SK-N-SH treated with all-trans-retinoic acid at 6 μM for 48 hours (cell line): ENCODE measurements at regions not wholly inside any gene's neighbourhood (a gene's known extent, or its start where the extent isn't known, plus 50 kb on each side); places are given as distances from the start of the nearest gene placed in this dataset.
"Not testable (repeated sequence)": the region's sequence is repeated elsewhere in the genome, so short reads cannot be mapped to it uniquely, and the experiment has no call there.

Source experiments
- ATAC-seq: fragments of 200-7000 bp; cut with Tn5 transposase; 3 replicates; pipeline ENCODE4 v1.9.1; 2020; ENCODE audit warnings: mild to moderate bottlenecking, moderate library complexity
- GLIS3 ChIP-seq: fragments of 250-450 bp; sonication (Bioruptor Pico); IDR thresholded peaks from 2 replicates; pipeline ENCODE4 v1.5.0; 2020; ENCODE audit warnings: mild to moderate bottlenecking, moderate library complexity
- PATZ1 ChIP-seq: fragments of 250-450 bp; sonication (Bioruptor Pico); IDR thresholded peaks from 2 replicates; pipeline ENCODE4 v1.8.0; 2020; ENCODE audit warnings: mild to moderate bottlenecking, moderate library complexity, borderline replicate concordance
- PPARA ChIP-seq: fragments of 250-450 bp; sonication (Bioruptor Pico); IDR thresholded peaks from 2 replicates; pipeline ENCODE4 v1.5.0; 2020; ENCODE audit warnings: mild to moderate bottlenecking, borderline replicate concordance
- RARB ChIP-seq: fragments of 250-450 bp; sonication (Bioruptor Pico); IDR thresholded peaks from 2 replicates; pipeline ENCODE4 v1.8.0; 2021; ENCODE audit warnings: mild to moderate bottlenecking, moderate library complexity
- SNAI2 ChIP-seq: fragments of 250-450 bp; sonication (Bioruptor Pico); IDR thresholded peaks from 2 replicates; pipeline ENCODE4 v1.5.0; 2020; ENCODE audit warnings: mild to moderate bottlenecking, moderate library complexity
- TCF4 ChIP-seq: fragments of 250-450 bp; sonication (Bioruptor Pico); IDR thresholded peaks from 2 replicates; pipeline ENCODE4 v1.8.0; 2021; ENCODE audit warnings: mild to moderate bottlenecking, moderate library complexity, borderline replicate concordance
- TOX ChIP-seq: fragments of 250-450 bp; sonication (Bioruptor Pico); IDR thresholded peaks from 2 replicates; pipeline ENCODE4 v1.8.0; 2021; ENCODE audit warnings: mild to moderate bottlenecking, moderate library complexity, borderline replicate concordance
- ZC3H10 ChIP-seq: fragments of 250-450 bp; sonication (Bioruptor Pico); IDR thresholded peaks from 2 replicates; pipeline ENCODE4 v1.5.1; 2021; ENCODE audit warnings: mild to moderate bottlenecking, moderate library complexity
- ZFP3 ChIP-seq: fragments of 250-450 bp; sonication (Bioruptor Pico); IDR thresholded peaks from 2 replicates; pipeline ENCODE4 v1.5.0; 2020; ENCODE audit warnings: mild to moderate bottlenecking, moderate library complexity
- ZFP30 ChIP-seq: fragments of 450-650 bp; formaldehyde crosslinking; IDR thresholded peaks from 2 replicates; pipeline ENCODE4 v1.5.0; 2022; ENCODE audit warnings: mild to moderate bottlenecking, moderate library complexity
- ZNF70 ChIP-seq: fragments of 450-650 bp; formaldehyde crosslinking; IDR thresholded peaks from 2 replicates; pipeline ENCODE4 v1.5.0; 2020; ENCODE audit warnings: mild to moderate bottlenecking, moderate library complexity
- TF ChIP-seq, protein P1 (sequence below): fragments of 250-450 bp; sonication (Bioruptor Pico); IDR thresholded peaks from 2 replicates; pipeline ENCODE4 v1.5.1; 2021; ENCODE audit warnings: mild to moderate bottlenecking, moderate library complexity
- TF ChIP-seq, protein P2 (sequence below): fragments of 250-450 bp; sonication (Bioruptor Pico); IDR thresholded peaks from 2 replicates; pipeline ENCODE4 v1.8.0; 2021; ENCODE audit warnings: low read depth, mild to moderate bottlenecking, moderate library complexity, borderline replicate concordance
- TF ChIP-seq, protein P3 (sequence below): fragments of 250-450 bp; sonication (Bioruptor Pico); IDR thresholded peaks from 2 replicates; pipeline ENCODE4 v1.5.0; 2020; ENCODE audit warnings: mild to moderate bottlenecking, moderate library complexity

- TF ChIP-seq ZFP3 (CRISPR knock-in tag) = no peak
- TF ChIP-seq, protein P1, sequence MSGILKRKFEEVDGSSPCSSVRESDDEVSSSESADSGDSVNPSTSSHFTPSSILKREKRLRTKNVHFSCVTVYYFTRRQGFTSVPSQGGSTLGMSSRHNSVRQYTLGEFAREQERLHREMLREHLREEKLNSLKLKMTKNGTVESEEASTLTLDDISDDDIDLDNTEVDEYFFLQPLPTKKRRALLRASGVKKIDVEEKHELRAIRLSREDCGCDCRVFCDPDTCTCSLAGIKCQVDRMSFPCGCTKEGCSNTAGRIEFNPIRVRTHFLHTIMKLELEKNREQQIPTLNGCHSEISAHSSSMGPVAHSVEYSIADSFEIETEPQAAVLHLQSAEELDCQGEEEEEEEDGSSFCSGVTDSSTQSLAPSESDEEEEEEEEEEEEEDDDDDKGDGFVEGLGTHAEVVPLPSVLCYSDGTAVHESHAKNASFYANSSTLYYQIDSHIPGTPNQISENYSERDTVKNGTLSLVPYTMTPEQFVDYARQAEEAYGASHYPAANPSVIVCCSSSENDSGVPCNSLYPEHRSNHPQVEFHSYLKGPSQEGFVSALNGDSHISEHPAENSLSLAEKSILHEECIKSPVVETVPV (CRISPR knock-in tag) = no peak
- no peak for TF ChIP-seq ZC3H10 (CRISPR knock-in tag)
- TF ChIP-seq TOX (CRISPR knock-in tag) = no peak
Observed at GRCh38 chrX:35442421-35442820, 355.7 kb upstream of the MAGEB16 start (continued).

DNA sequence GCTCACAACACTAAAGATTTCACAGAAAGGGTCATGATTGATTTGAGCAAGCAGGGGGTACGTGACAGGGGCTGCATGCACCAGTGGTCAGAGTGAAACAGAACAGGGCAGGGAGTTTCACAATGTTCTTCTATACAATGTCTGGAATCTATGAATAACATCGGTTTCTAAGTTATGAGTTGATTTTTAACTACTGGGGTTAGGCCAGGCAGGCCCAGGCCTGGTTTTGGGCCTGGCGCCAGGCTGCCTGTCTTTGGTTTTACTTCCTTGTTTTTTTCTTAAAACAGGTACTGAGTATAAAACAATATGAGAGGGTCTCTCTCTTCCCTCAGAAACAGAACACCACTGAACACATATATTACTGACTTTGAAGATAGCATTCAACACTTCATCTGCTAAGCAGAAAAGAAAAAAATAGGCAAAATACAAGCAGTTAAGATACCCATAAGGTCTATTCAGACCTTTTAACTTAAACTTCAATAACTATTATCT is 355.0 kb upstream of the MAGEB16 start:
- ATAC-seq = not testable (repeated sequence)

DNA sequence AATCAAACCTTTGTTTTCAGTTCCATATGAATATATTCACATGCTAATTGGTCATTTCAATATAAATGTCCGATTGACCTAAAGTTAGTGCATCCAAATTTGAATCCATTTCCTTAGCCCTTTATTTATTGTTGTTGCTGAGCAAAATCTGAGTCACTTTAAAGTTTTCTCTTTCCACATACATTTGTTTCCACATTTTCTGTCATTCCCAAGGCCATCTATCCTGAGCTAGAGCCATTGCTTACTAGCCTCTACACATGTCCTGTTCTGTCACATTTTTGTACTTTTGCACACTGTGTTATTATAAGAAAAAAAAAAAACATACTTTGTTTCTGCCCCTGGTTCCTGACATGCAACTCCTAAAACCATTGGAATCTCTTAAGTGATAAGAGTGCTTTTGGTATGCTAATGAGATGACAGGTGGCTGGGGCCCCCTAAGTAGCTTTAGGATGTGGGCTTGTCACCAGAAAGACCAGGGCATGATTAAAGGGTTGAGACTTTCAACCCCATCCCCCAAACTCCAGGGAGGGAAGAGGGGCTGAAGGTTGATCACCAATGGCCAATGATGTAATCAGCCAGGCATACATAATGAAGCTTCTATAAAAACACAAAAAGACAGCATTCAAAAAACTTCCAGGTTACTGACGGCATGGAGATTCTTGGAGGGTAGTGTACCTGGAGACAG is 353.3 kb upstream of the MAGEB16 start:
- no peak for ATAC-seq
- TF ChIP-seq ZNF70 (CRISPR knock-in tag) (no peak), RARB (CRISPR knock-in tag) (no peak), ZFP30 (CRISPR knock-in tag) (no peak)

GRCh38 chrX:35445912-35446311 is 352.2 kb upstream of the MAGEB16 start:
- TF ChIP-seq TOX (CRISPR knock-in tag) (no peak), PATZ1 (CRISPR knock-in tag) (no peak), GLIS3 (CRISPR knock-in tag) (no peak)
- ATAC-seq = no peak

- no peak for ATAC-seq
- TF ChIP-seq SNAI2 = no peak
- TF ChIP-seq, protein P1 (CRISPR knock-in tag) = no peak
- TF ChIP-seq, protein P2, sequence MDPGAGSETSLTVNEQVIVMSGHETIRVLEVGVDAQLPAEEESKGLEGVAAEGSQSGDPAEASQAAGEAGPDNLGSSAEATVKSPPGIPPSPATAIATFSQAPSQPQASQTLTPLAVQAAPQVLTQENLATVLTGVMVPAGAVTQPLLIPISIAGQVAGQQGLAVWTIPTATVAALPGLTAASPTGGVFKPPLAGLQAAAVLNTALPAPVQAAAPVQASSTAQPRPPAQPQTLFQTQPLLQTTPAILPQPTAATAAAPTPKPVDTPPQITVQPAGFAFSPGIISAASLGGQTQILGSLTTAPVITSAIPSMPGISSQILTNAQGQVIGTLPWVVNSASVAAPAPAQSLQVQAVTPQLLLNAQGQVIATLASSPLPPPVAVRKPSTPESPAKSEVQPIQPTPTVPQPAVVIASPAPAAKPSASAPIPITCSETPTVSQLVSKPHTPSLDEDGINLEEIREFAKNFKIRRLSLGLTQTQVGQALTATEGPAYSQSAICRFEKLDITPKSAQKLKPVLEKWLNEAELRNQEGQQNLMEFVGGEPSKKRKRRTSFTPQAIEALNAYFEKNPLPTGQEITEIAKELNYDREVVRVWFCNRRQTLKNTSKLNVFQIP (CRISPR knock-in tag) = no peak
- no peak for TF ChIP-seq ZFP30 (CRISPR knock-in tag)
- TF ChIP-seq GLIS3 (CRISPR knock-in tag) = no peak
- TF ChIP-seq, protein P3, sequence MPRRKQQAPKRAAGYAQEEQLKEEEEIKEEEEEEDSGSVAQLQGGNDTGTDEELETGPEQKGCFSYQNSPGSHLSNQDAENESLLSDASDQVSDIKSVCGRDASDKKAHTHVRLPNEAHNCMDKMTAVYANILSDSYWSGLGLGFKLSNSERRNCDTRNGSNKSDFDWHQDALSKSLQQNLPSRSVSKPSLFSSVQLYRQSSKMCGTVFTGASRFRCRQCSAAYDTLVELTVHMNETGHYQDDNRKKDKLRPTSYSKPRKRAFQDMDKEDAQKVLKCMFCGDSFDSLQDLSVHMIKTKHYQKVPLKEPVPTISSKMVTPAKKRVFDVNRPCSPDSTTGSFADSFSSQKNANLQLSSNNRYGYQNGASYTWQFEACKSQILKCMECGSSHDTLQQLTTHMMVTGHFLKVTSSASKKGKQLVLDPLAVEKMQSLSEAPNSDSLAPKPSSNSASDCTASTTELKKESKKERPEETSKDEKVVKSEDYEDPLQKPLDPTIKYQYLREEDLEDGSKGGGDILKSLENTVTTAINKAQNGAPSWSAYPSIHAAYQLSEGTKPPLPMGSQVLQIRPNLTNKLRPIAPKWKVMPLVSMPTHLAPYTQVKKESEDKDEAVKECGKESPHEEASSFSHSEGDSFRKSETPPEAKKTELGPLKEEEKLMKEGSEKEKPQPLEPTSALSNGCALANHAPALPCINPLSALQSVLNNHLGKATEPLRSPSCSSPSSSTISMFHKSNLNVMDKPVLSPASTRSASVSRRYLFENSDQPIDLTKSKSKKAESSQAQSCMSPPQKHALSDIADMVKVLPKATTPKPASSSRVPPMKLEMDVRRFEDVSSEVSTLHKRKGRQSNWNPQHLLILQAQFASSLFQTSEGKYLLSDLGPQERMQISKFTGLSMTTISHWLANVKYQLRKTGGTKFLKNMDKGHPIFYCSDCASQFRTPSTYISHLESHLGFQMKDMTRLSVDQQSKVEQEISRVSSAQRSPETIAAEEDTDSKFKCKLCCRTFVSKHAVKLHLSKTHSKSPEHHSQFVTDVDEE (CRISPR knock-in tag) = no peak
- TF ChIP-seq TCF4 = no peak
- TF ChIP-seq PATZ1 (CRISPR knock-in tag) = no peak
- no peak for TF ChIP-seq PPARA (CRISPR knock-in tag)
Observed at GRCh38 chrX:35456891-35457290, 341.3 kb upstream of the MAGEB16 start.
